ENCODE measurements at regions not wholly inside any gene's neighbourhood (a gene's known extent, or its start where the extent isn't known, plus 50 kb on each side); places are given as distances from the start of the nearest gene placed in this dataset.
"Not testable (repeated sequence)": the region's sequence is repeated elsewhere in the genome, so short reads cannot be mapped to it uniquely, and the experiment has no call there.

DNA sequence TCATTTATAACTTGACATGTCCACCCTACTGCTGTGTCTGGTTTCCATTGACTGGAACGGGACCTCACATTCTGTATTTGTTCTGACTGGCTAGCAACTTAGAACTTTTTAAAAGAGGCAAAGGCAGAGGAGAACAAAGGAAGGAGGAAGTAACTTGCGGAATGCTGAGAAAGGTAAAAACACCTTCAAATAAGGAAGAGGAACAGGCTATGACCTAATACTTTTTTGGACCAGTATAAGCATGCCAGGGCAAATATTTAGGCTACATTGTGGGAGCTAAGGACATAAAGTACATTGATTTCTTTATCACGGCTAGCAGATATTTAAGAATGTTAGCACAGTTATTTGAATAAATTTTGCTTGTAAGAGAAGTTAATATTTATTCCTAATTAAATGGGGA lies 240.5 kb downstream of the TLR4 start:
- not testable (repeated sequence) for H3F3A ChIP-seq (replicated peaks; ENCODE audit: low read depth); H3K36me3 ChIP-seq (ENCODE audit: insufficient read depth); H3K4me2 ChIP-seq; H3K27me3 Mint-ChIP-seq (ENCODE audit: insufficient read depth, low read depth, poor library complexity); DNase-seq (ENCODE audit: low spot score); H3K9me2 ChIP-seq (ENCODE audit: insufficient read depth); H3K27me3 ChIP-seq (ENCODE audit: insufficient read depth); H3K27ac Mint-ChIP-seq; H3K79me2 ChIP-seq (replicated peaks; ENCODE audit: insufficient read depth); H3K4me3 Mint-ChIP-seq; H3K4me1 ChIP-seq (ENCODE audit: insufficient read depth); H3K4me3 ChIP-seq; H3K36me3 Mint-ChIP-seq (ENCODE audit: low read depth); ATAC-seq; H4K20me1 ChIP-seq (replicated peaks; ENCODE audit: insufficient read depth)
- Mint-ChIP-seq H3K9me3 (peaks cover 53% of the 10 kb centered on the region), H3K4me1 (peaks cover 11% of the 10 kb centered on the region; the same call in 2 of the 3 replicates)
- H2AFZ ChIP-seq, result peak overlapping the region; percentile 76; the same call in 1 of the 2 replicates
- 0 out of 2 replicates have a peak overlapping the region, but pooled peaks have one; percentile 34 for H3K27ac ChIP-seq (ENCODE audit: low read depth)

- H3K27ac Mint-ChIP-seq, result no peak overlapping the region
- Histone ChIP-seq H3K27me3 (ENCODE audit: insufficient read depth) (no peaks in the 10 kb centered on the region), H3K9me2 (ENCODE audit: insufficient read depth) (no peaks in the 10 kb centered on the region), H3K36me3 (ENCODE audit: insufficient read depth) (no peaks in the 10 kb centered on the region), H3K79me2 (replicated peaks; ENCODE audit: insufficient read depth) (no peaks in the 10 kb centered on the region), H4K20me1 (replicated peaks; ENCODE audit: insufficient read depth) (no peaks in the 10 kb centered on the region), H3K4me1 (ENCODE audit: insufficient read depth) (peaks cover 7% of the 10 kb centered on the region; the same call in 1 of the 2 replicates), H3K4me2 (no peak overlapping the region), H2AFZ (no peak overlapping the region), H3K4me3 (no peak overlapping the region), H3K27ac (ENCODE audit: low read depth) (no peak overlapping the region), H3F3A (replicated peaks; ENCODE audit: low read depth) (no peaks in the 10 kb centered on the region)
- H3K9me3 Mint-ChIP-seq, result peaks cover 57% of the 10 kb centered on the region
- H3K4me3 Mint-ChIP-seq, result no peak overlapping the region
- DNase-seq (ENCODE audit: low spot score) (no peak), ATAC-seq (no peak)
- no peaks in the 10 kb centered on the region for H3K27me3 Mint-ChIP-seq (ENCODE audit: insufficient read depth, low read depth, poor library complexity)
- no peaks in the 10 kb centered on the region for H3K36me3 Mint-ChIP-seq (ENCODE audit: low read depth)
- H3K4me1 Mint-ChIP-seq, result peaks cover 11% of the 10 kb centered on the region; the same call in 2 of the 3 replicates
- TF ChIP-seq POLR2AphosphoS5 (IDR thresholded peaks at IDR 0.05; ENCODE audit: low read depth), result no peak
- no peak for TF ChIP-seq STAT1 (IDR thresholded peaks at IDR 0.05; ENCODE audit: unreplicated experiment)
- no peak for TF ChIP-seq CREB1 (CRISPR knock-in tag; IDR thresholded peaks at IDR 0.05; ENCODE audit: low read depth)
- TF ChIP-seq, protein P1, sequence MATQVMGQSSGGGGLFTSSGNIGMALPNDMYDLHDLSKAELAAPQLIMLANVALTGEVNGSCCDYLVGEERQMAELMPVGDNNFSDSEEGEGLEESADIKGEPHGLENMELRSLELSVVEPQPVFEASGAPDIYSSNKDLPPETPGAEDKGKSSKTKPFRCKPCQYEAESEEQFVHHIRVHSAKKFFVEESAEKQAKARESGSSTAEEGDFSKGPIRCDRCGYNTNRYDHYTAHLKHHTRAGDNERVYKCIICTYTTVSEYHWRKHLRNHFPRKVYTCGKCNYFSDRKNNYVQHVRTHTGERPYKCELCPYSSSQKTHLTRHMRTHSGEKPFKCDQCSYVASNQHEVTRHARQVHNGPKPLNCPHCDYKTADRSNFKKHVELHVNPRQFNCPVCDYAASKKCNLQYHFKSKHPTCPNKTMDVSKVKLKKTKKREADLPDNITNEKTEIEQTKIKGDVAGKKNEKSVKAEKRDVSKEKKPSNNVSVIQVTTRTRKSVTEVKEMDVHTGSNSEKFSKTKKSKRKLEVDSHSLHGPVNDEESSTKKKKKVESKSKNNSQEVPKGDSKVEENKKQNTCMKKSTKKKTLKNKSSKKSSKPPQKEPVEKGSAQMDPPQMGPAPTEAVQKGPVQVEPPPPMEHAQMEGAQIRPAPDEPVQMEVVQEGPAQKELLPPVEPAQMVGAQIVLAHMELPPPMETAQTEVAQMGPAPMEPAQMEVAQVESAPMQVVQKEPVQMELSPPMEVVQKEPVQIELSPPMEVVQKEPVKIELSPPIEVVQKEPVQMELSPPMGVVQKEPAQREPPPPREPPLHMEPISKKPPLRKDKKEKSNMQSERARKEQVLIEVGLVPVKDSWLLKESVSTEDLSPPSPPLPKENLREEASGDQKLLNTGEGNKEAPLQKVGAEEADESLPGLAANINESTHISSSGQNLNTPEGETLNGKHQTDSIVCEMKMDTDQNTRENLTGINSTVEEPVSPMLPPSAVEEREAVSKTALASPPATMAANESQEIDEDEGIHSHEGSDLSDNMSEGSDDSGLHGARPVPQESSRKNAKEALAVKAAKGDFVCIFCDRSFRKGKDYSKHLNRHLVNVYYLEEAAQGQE (IDR thresholded peaks at IDR 0.05; ENCODE audit: unreplicated experiment), result no peak
- TF ChIP-seq CTCF (conservative IDR thresholded peaks at IDR 0.05; ENCODE audit: low read depth in 2 of 2), result no peak
- no peak for TF ChIP-seq JUNB (IDR thresholded peaks at IDR 0.05; ENCODE audit: unreplicated experiment)
- no peak for TF ChIP-seq EZH2phosphoT487 (IDR thresholded peaks at IDR 0.05; ENCODE audit: unreplicated experiment)
- TF ChIP-seq ETS1 (IDR thresholded peaks at IDR 0.05), result no peak
- no peak for TF ChIP-seq EZH2 (IDR thresholded peaks at IDR 0.05; ENCODE audit: low read depth, unreplicated experiment)
- no peak for TF ChIP-seq ZNF114 (CRISPR knock-in tag; IDR thresholded peaks at IDR 0.05)
Measured at GRCh38 chr9:117945286-117945685, 241.1 kb downstream of the TLR4 start.

All from GM23338 (cell line).